Stimulated activated naive B cell treated with anti-CD40 and anti-IgM and Interleukin-4, amounts not matched to agents 10 μg/mL and 1 μg/mL and 100 μg/mL, for 72 hours (primary cell): ENCODE measurements at regions not wholly inside any gene's neighbourhood (a gene's known extent, or its start where the extent isn't known, plus 50 kb on each side); places are given as distances from the start of the nearest gene placed in this dataset.
"Not testable (repeated sequence)": the region's sequence is repeated elsewhere in the genome, so short reads cannot be mapped to it uniquely, and the experiment has no call there.

Source experiments
- ATAC-seq, 2 donors: fragments of 150-1000 bp; cut with Tn5 transposase; replicated peaks; 2 replicates each; pipeline ENCODE4 v1.10.0; 2021; ENCODE audit warnings: moderate library complexity in 1 of 2
- DNase-seq: peaks from one replicate; pipeline ENCODE4 v3.0.0; 2021
- H3K27ac Mint-ChIP-seq: one replicate; pipeline ENCODE4 v1.8.0; 2022; ENCODE audit warnings: mild to moderate bottlenecking, mixed read lengths
- H3K27me3 Mint-ChIP-seq, 2 donors: one replicate each; pipeline ENCODE4 v1.8.0; 2022; ENCODE audit warnings: mixed read lengths in 2 of 2
- H3K36me3 Mint-ChIP-seq, 2 donors: one replicate each; pipeline ENCODE4 v1.8.0; 2022; ENCODE audit warnings: mixed read lengths in 2 of 2, mild to moderate bottlenecking in 1 of 2
- H3K4me1 Mint-ChIP-seq, 2 donors: one replicate each; pipeline ENCODE4 v1.8.0; 2022; ENCODE audit warnings: mixed read lengths in 2 of 2, mild to moderate bottlenecking in 1 of 2
- H3K4me3 Mint-ChIP-seq, 2 donors: one replicate each; pipeline ENCODE4 v1.8.0; 2022; ENCODE audit warnings: mild to moderate bottlenecking in 2 of 2, mixed read lengths in 2 of 2, moderate library complexity in 1 of 2
- H3K9me3 Mint-ChIP-seq, 2 donors: one replicate each; pipeline ENCODE4 v1.8.0; 2022; ENCODE audit warnings: mixed read lengths in 2 of 2, mild to moderate bottlenecking in 1 of 2

- Mint-ChIP-seq H3K9me3 (peaks cover 4% of the 10 kb centered on the region in 2 donors), H3K36me3 (no peaks in the 10 kb centered on the region), H3K4me3 (no peak overlapping the region), H3K4me1 (no peaks in the 10 kb centered on the region), H3K27ac (no peak overlapping the region), H3K27me3 (no peaks in the 10 kb centered on the region)
- no peak for ATAC-seq
- DNase-seq, result no peak
Measured at GRCh38 chr2:13813236-13813635, 819.3 kb upstream of the LRATD1 start.

GRCh38 chr2:13818002-13818401, 814.5 kb upstream of the LRATD1 start:
- no peaks in the 10 kb centered on the region for H3K36me3 Mint-ChIP-seq
- H3K4me3 Mint-ChIP-seq, result no peak overlapping the region
- no peak for DNase-seq
- ATAC-seq, result no peak
- H3K4me1 Mint-ChIP-seq, result no peaks in the 10 kb centered on the region
- H3K27ac Mint-ChIP-seq, result no peak overlapping the region
- no peaks in the 10 kb centered on the region for H3K27me3 Mint-ChIP-seq
- peaks cover 0 to under 1% of the 10 kb centered on the region in 2 donors for H3K9me3 Mint-ChIP-seq

GRCh38 chr2:13819896-13820295, 812.6 kb upstream of the LRATD1 start:
- no peak for DNase-seq
- no peaks in the 10 kb centered on the region for H3K36me3 Mint-ChIP-seq
- ATAC-seq, result no peak
- H3K27me3 Mint-ChIP-seq, result no peaks in the 10 kb centered on the region
- no peak overlapping the region for H3K4me3 Mint-ChIP-seq
- H3K4me1 Mint-ChIP-seq, result no peaks in the 10 kb centered on the region
- no peaks in the 10 kb centered on the region for H3K9me3 Mint-ChIP-seq
- no peak overlapping the region for H3K27ac Mint-ChIP-seq

- no peak overlapping the region for H3K4me3 Mint-ChIP-seq
- H3K27me3 Mint-ChIP-seq, result no peaks in the 10 kb centered on the region
- no peaks in the 10 kb centered on the region for H3K36me3 Mint-ChIP-seq
- no peak for DNase-seq
- H3K4me1 Mint-ChIP-seq, result no peaks in the 10 kb centered on the region
- H3K27ac Mint-ChIP-seq, result no peak overlapping the region
- ATAC-seq, result no peak
- peaks cover 0 to 2% of the 10 kb centered on the region in 2 donors for H3K9me3 Mint-ChIP-seq
Measured at GRCh38 chr2:13821255-13821880, 811.1 kb upstream of the LRATD1 start.

GRCh38 chr2:13822365-13822764, 810.2 kb upstream of the LRATD1 start:
- no peak overlapping the region for H3K4me3 Mint-ChIP-seq
- H3K9me3 Mint-ChIP-seq, result peaks cover 0 to 2% of the 10 kb centered on the region in 2 donors
- ATAC-seq (no peak), DNase-seq (no peak)
- no peaks in the 10 kb centered on the region for H3K36me3 Mint-ChIP-seq
- no peaks in the 10 kb centered on the region for H3K4me1 Mint-ChIP-seq
- H3K27ac Mint-ChIP-seq, result no peak overlapping the region
- no peaks in the 10 kb centered on the region for H3K27me3 Mint-ChIP-seq

GRCh38 chr2:13826314-13826853, 806.1 kb upstream of the LRATD1 start:
- ATAC-seq (no peak), DNase-seq (no peak)
- Mint-ChIP-seq H3K27ac (no peak overlapping the region), H3K4me3 (no peak overlapping the region), H3K36me3 (no peaks in the 10 kb centered on the region), H3K4me1 (no peaks in the 10 kb centered on the region), H3K9me3 (peaks cover 0 to 6% of the 10 kb centered on the region in 2 donors), H3K27me3 (no peaks in the 10 kb centered on the region)

- Mint-ChIP-seq H3K27me3 (no peaks in the 10 kb centered on the region), H3K9me3 (peaks cover 0 to 2% of the 10 kb centered on the region in 2 donors), H3K4me1 (no peaks in the 10 kb centered on the region), H3K36me3 (no peaks in the 10 kb centered on the region), H3K27ac (no peak overlapping the region), H3K4me3 (no peak overlapping the region)
- ATAC-seq, result no peak
- DNase-seq, result no peak
Measured at GRCh38 chr2:13858626-13859025, 773.9 kb upstream of the LRATD1 start.

GRCh38 chr2:13868275-13868674, 764.2 kb upstream of the LRATD1 start:
- not testable (repeated sequence) for H3K9me3 Mint-ChIP-seq, ATAC-seq, H3K36me3 Mint-ChIP-seq

GRCh38 chr2:13876491-13877037, 756.0 kb upstream of the LRATD1 start:
- Mint-ChIP-seq H3K4me3 (no peak overlapping the region), H3K36me3 (no peaks in the 10 kb centered on the region), H3K4me1 (no peaks in the 10 kb centered on the region), H3K9me3 (peaks cover 0 to 4% of the 10 kb centered on the region in 2 donors), H3K27ac (no peak overlapping the region), H3K27me3 (no peaks in the 10 kb centered on the region)
- DNase-seq (no peak), ATAC-seq (no peak)

More at GRCh38 chr2:13868275-13868674, 764.2 kb upstream of the LRATD1 start:
- H3K27ac Mint-ChIP-seq, H3K4me3 Mint-ChIP-seq, H3K4me1 Mint-ChIP-seq, H3K27me3 Mint-ChIP-seq, DNase-seq: not testable (repeated sequence)

- H3K9me3 Mint-ChIP-seq, result peaks cover 0 to 4% of the 10 kb centered on the region in 2 donors
- no peaks in the 10 kb centered on the region for H3K4me1 Mint-ChIP-seq
- no peak overlapping the region for H3K4me3 Mint-ChIP-seq
- no peak for DNase-seq
- H3K36me3 Mint-ChIP-seq, result no peaks in the 10 kb centered on the region
- H3K27me3 Mint-ChIP-seq, result no peaks in the 10 kb centered on the region
- no peak overlapping the region for H3K27ac Mint-ChIP-seq
- ATAC-seq, result no peak
Measured at GRCh38 chr2:13877571-13877970, 754.9 kb upstream of the LRATD1 start.

GRCh38 chr2:13884291-13884976, 748.1 kb upstream of the LRATD1 start:
- Mint-ChIP-seq H3K27ac (no peak overlapping the region), H3K4me1 (no peaks in the 10 kb centered on the region), H3K9me3 (peaks cover 0 to 2% of the 10 kb centered on the region in 2 donors), H3K4me3 (no peak overlapping the region), H3K27me3 (no peaks in the 10 kb centered on the region), H3K36me3 (no peaks in the 10 kb centered on the region)
- no peak for ATAC-seq
- no peak for DNase-seq

- H3K4me3 Mint-ChIP-seq, result no peak overlapping the region
- no peak overlapping the region for H3K27ac Mint-ChIP-seq
- peaks cover 0 to 2% of the 10 kb centered on the region in 2 donors for H3K9me3 Mint-ChIP-seq
- no peaks in the 10 kb centered on the region for H3K36me3 Mint-ChIP-seq
- DNase-seq, result no peak
- ATAC-seq, result no peak
- H3K27me3 Mint-ChIP-seq, result no peaks in the 10 kb centered on the region
- H3K4me1 Mint-ChIP-seq, result no peaks in the 10 kb centered on the region
Measured at GRCh38 chr2:13901526-13901925, 731.0 kb upstream of the LRATD1 start.

- H3K9me3 Mint-ChIP-seq, result no peaks in the 10 kb centered on the region
- ATAC-seq (no peak), DNase-seq (no peak)
- H3K36me3 Mint-ChIP-seq, result no peaks in the 10 kb centered on the region
- H3K4me1 Mint-ChIP-seq, result no peaks in the 10 kb centered on the region
- H3K4me3 Mint-ChIP-seq, result no peak overlapping the region
- H3K27ac Mint-ChIP-seq, result no peak overlapping the region
- H3K27me3 Mint-ChIP-seq, result no peaks in the 10 kb centered on the region
Measured at GRCh38 chr2:13905831-13906230, 726.7 kb upstream of the LRATD1 start.

GRCh38 chr2:13916066-13916465, 716.5 kb upstream of the LRATD1 start:
- DNase-seq (no peak), ATAC-seq (no peak)
- no peak overlapping the region for H3K27ac Mint-ChIP-seq
- H3K9me3 Mint-ChIP-seq, result no peaks in the 10 kb centered on the region
- no peaks in the 10 kb centered on the region for H3K27me3 Mint-ChIP-seq
- H3K4me1 Mint-ChIP-seq, result no peaks in the 10 kb centered on the region
- H3K4me3 Mint-ChIP-seq, result no peak overlapping the region
- H3K36me3 Mint-ChIP-seq, result no peaks in the 10 kb centered on the region

- Mint-ChIP-seq H3K9me3 (peaks cover 0 to 4% of the 10 kb centered on the region in 2 donors), H3K4me1 (no peaks in the 10 kb centered on the region), H3K27me3 (no peaks in the 10 kb centered on the region), H3K4me3 (no peak overlapping the region), H3K27ac (no peak overlapping the region), H3K36me3 (no peaks in the 10 kb centered on the region)
- ATAC-seq (no peak), DNase-seq (no peak)
Measured at GRCh38 chr2:13917958-13918357, 714.6 kb upstream of the LRATD1 start.
